ENCODE measurements at regions not wholly inside any gene's neighbourhood (a gene's known extent, or its start where the extent isn't known, plus 50 kb on each side); places are given as distances from the start of the nearest gene placed in this dataset.

DNA sequence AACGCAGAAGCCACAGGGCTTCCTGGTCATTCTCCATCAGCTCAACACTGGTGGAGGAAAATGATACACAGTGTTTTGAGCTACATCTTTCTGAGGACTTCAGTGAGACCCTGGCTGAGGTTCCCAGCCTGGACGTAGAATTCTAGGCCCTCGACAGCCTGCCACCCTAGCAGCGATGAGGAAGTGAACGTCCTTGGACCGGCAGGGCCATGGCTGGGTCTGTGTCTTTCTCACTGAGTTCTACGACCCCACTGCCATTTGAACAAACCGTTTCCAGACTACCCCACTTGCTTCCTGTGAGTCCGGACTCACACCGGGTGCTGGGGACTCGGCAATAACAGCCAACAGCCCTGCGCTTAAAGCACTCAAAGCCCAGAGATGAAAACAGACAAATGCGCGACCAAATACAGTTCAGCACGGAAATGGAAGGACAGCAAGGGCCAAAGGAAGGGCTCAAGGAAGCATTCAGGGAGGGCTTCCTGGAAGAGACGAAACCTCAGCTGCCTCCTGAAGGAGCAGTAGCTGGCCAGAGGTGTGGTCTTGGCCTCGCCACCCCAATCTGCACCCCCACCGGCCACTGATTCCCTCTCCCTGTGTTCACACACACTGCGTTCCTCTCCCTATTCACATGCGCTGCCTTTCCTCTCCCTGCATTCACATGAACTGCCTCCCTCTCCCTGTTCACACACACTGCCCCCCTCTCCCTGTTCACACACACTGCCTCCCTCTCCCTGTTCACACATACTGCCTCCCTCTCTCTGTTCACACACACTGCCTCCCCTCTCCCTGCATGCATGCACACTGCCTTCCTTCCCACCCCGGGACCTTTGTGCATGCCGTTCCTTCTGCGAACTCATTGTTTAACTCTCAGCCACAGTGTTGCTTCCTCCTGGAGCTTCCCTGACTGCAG, 136.3 kb upstream of the PRR20G start:
- no peak overlapping the region for H4K8ac ChIP-seq (ENCODE audit: low read length)
- H4K91ac ChIP-seq (ENCODE audit: low read length), result no peak overlapping the region

DNA sequence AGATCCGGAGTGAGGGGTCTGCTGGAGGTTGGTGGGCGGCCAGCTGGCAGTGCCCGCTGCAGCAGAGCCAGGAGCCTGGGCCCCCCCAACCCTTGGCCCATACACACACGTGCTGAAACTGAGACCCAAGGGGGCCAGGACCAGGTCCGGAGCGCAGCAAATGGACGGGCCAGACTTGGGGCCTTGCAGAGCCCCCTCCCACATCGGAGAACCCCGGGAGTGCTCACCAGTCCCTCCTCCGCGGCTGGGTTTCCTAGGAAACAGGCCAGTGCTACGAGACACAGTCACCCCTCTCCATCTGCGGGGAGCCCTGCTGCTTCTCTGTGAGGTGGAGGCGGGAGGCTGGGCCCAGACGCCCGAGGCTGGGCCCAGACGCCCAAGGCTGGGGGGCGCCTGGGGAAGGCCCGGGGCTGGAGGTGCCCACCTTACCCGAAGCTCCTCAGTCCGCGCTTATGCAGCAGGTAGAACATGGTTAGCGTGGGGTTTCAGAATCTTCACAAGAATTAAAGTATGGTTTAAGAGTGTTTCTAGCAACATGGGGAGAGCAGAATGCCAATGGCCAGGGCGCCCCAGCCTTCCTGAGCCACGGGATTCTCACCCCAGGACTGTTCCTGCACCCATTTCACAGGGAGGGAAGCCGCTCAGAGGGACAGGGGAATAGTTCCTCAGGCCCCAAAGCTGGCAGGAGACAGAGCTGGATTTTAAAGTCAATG, 135.0 kb upstream of the PRR20G start:
- Histone ChIP-seq H3K4ac (ENCODE audit: low read depth in 1 of 2, low read length in 2 of 2) (no peak overlapping the region), H3K36me3 (ENCODE audit: control insufficient read depth in 1 of 2, insufficient read depth in 2 of 2, low read depth in 1 of 2, low read length in 2 of 2) (no peaks in the 10 kb centered on the region), H3K27me3 (ENCODE audit: control insufficient read depth in 1 of 2, insufficient read depth in 1 of 2, low read length in 2 of 2) (peaks cover 82 to 84% of the 10 kb centered on the region in 2 experiments), H4K8ac (ENCODE audit: low read length) (no peak overlapping the region), H2BK12ac (ENCODE audit: low read length in 2 of 2) (no peak overlapping the region), H2AK5ac (ENCODE audit: low read length, severe bottlenecking) (no peak overlapping the region), H3K27ac (ENCODE audit: low read length, poor library complexity, severe bottlenecking) (no peak overlapping the region), H3K79me1 (replicated peaks; ENCODE audit: low read length, poor library complexity, severe bottlenecking) (no peaks in the 10 kb centered on the region), H2BK120ac (ENCODE audit: low read depth, low read length) (no peak overlapping the region), H2BK15ac (ENCODE audit: low read depth, poor library complexity, severe bottlenecking) (no peak overlapping the region), H3K18ac (ENCODE audit: low read depth in 1 of 2, low read length in 2 of 2) (no peak overlapping the region), H3K14ac (ENCODE audit: low read length in 2 of 2) (no peak overlapping the region), H3K4me2 (ENCODE audit: low read length, poor library complexity, severe bottlenecking) (no peak overlapping the region), H3K9ac (ENCODE audit: low read length) (no peak overlapping the region), H3K9me3 (ENCODE audit: control insufficient read depth, low read length) (no peaks in the 10 kb centered on the region), H3K4me1 (ENCODE audit: control insufficient read depth, insufficient read depth, low read depth, low read length) (no peaks in the 10 kb centered on the region), H2AFZ (ENCODE audit: low read depth, low read length) (no peak overlapping the region), H3K23ac (ENCODE audit: low read length in 2 of 2) (no peak overlapping the region), H2BK5ac (ENCODE audit: low read depth, low read length, poor library complexity, severe bottlenecking) (no peak overlapping the region), H4K91ac (ENCODE audit: low read length) (no peak overlapping the region), H3K4me3 (ENCODE audit: insufficient read depth in 1 of 2, low read depth in 1 of 2, low read length in 2 of 2) (no peak overlapping the region)
- WGBS, result 75% methylated on average over 25 of the region's 26 CpGs
- DNase-seq, result no peak

More for the DNA sequence above, 136.3 kb upstream of the PRR20G start:
- Histone ChIP-seq H2AFZ (ENCODE audit: low read depth, low read length) (no peak overlapping the region), H3K14ac (ENCODE audit: low read length in 2 of 2) (peak overlapping the region in 1 of 2 experiments; percentile 26), H3K27me3 (ENCODE audit: control insufficient read depth in 1 of 2, insufficient read depth in 1 of 2, low read length in 2 of 2) (peaks cover 78 to 92% of the 10 kb centered on the region in 2 experiments), H2AK5ac (ENCODE audit: low read length, severe bottlenecking) (no peak overlapping the region), H3K9me3 (ENCODE audit: control insufficient read depth, low read length) (no peaks in the 10 kb centered on the region), H3K36me3 (ENCODE audit: control insufficient read depth in 1 of 2, insufficient read depth in 2 of 2, low read depth in 1 of 2, low read length in 2 of 2) (no peaks in the 10 kb centered on the region), H2BK15ac (ENCODE audit: low read depth, poor library complexity, severe bottlenecking) (no peak overlapping the region), H2BK5ac (ENCODE audit: low read depth, low read length, poor library complexity, severe bottlenecking) (no peak overlapping the region), H3K4me1 (ENCODE audit: control insufficient read depth, insufficient read depth, low read depth, low read length) (no peaks in the 10 kb centered on the region), H3K4me2 (ENCODE audit: low read length, poor library complexity, severe bottlenecking) (no peak overlapping the region), H2BK12ac (ENCODE audit: low read length in 2 of 2) (no peak overlapping the region), H3K9ac (ENCODE audit: low read length) (no peak overlapping the region), H3K18ac (ENCODE audit: low read depth in 1 of 2, low read length in 2 of 2) (no peak overlapping the region), H3K27ac (ENCODE audit: low read length, poor library complexity, severe bottlenecking) (no peak overlapping the region), H3K4ac (ENCODE audit: low read depth in 1 of 2, low read length in 2 of 2) (no peak overlapping the region), H3K4me3 (ENCODE audit: insufficient read depth in 1 of 2, low read depth in 1 of 2, low read length in 2 of 2) (no peak overlapping the region), H3K23ac (ENCODE audit: low read length in 2 of 2) (no peak overlapping the region), H2BK120ac (ENCODE audit: low read depth, low read length) (no peak overlapping the region), H3K79me1 (replicated peaks; ENCODE audit: low read length, poor library complexity, severe bottlenecking) (no peaks in the 10 kb centered on the region)
- no peak for DNase-seq
- WGBS, result 77% methylated on average over 23 of the region's 23 CpGs

DNA sequence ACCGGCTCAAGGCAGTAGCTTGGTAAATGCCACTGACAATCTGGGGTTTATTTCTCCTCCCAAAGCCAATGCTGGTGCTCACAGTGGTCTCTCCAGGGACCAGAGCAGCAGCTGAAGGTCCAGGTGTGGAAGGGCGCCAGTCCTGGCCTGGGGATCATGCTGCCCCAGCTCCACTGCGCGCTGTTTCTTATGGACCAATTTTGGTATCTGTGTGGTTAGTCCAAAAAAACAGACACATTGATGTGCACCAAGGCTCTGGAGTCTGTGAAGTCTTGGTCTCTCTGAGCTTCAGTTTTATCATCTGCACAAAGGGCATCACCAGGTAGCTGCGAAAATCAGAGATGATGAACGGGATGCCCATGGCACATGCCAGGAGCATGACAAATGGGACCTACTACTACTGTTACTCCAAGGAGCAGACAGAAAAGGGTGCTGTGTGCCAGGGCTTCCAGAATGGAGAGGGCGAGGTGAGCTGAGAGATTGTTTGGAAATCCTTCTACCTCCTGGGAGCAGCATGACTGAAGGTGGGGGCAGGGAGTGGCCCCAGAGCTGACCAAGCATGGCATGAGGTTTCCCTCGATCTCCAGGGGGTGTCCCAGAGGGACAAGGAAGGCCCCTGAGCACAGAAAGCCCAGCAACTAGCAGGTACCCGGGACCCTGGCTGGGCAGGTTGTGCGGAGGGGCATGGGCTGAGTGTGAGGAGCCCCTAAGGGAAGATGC, 134.3 kb upstream of the PRR20G start:
- 77% methylated on average over 10 of the region's 10 CpGs for WGBS
- Histone ChIP-seq H4K91ac (ENCODE audit: low read length) (no peak overlapping the region), H4K8ac (ENCODE audit: low read length) (no peak overlapping the region), H3K27ac (ENCODE audit: low read length, poor library complexity, severe bottlenecking) (no peak overlapping the region), H2BK120ac (ENCODE audit: low read depth, low read length) (no peak overlapping the region), H3K36me3 (ENCODE audit: control insufficient read depth in 1 of 2, insufficient read depth in 2 of 2, low read depth in 1 of 2, low read length in 2 of 2) (no peaks in the 10 kb centered on the region), H3K79me1 (replicated peaks; ENCODE audit: low read length, poor library complexity, severe bottlenecking) (no peaks in the 10 kb centered on the region), H2BK12ac (ENCODE audit: low read length in 2 of 2) (no peak overlapping the region), H2BK15ac (ENCODE audit: low read depth, poor library complexity, severe bottlenecking) (no peak overlapping the region), H3K14ac (ENCODE audit: low read length in 2 of 2) (no peak overlapping the region), H3K4ac (ENCODE audit: low read depth in 1 of 2, low read length in 2 of 2) (no peak overlapping the region), H3K4me3 (ENCODE audit: insufficient read depth in 1 of 2, low read depth in 1 of 2, low read length in 2 of 2) (no peak overlapping the region), H3K9me3 (ENCODE audit: control insufficient read depth, low read length) (no peaks in the 10 kb centered on the region), H2AK5ac (ENCODE audit: low read length, severe bottlenecking) (no peak overlapping the region), H2BK5ac (ENCODE audit: low read depth, low read length, poor library complexity, severe bottlenecking) (no peak overlapping the region), H3K4me2 (ENCODE audit: low read length, poor library complexity, severe bottlenecking) (no peak overlapping the region), H3K23ac (ENCODE audit: low read length in 2 of 2) (no peak overlapping the region), H3K27me3 (ENCODE audit: control insufficient read depth in 1 of 2, insufficient read depth in 1 of 2, low read length in 2 of 2) (peaks cover 81 to 82% of the 10 kb centered on the region in 2 experiments), H2AFZ (ENCODE audit: low read depth, low read length) (no peak overlapping the region), H3K18ac (ENCODE audit: low read depth in 1 of 2, low read length in 2 of 2) (no peak overlapping the region), H3K9ac (ENCODE audit: low read length) (no peak overlapping the region), H3K4me1 (ENCODE audit: control insufficient read depth, insufficient read depth, low read depth, low read length) (no peaks in the 10 kb centered on the region)
- no peak for DNase-seq

DNA sequence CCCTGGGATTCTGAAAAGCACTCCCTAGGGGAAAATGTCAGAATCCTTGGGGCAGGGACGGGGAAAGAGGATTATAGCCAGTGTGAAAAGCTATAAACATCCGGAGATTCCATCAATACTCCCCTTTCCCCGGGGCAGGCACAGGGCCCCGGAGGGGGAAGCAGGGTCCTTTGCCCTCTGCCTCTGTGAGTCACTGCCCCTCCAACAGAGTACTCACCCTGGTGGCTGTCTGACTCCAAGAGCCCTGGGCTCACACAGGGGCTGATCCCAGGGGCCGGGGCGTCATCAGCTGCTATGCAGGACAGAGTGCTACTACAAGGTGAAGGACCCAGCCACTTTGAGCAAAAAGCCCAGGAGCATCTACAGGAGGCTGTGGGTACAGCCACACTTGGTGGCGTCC, 133.0 kb upstream of the PRR20G start:
- H3K4me1 ChIP-seq (ENCODE audit: control insufficient read depth, insufficient read depth, low read depth, low read length), result no peaks in the 10 kb centered on the region
- peaks cover 76 to 77% of the 10 kb centered on the region in 2 experiments for H3K27me3 ChIP-seq (ENCODE audit: control insufficient read depth in 1 of 2, insufficient read depth in 1 of 2, low read length in 2 of 2)
- no peak overlapping the region for H3K27ac ChIP-seq (ENCODE audit: low read length, poor library complexity, severe bottlenecking)
- no peak overlapping the region for H2BK15ac ChIP-seq (ENCODE audit: low read depth, poor library complexity, severe bottlenecking)
- H4K91ac ChIP-seq (ENCODE audit: low read length), result no peak overlapping the region
- no peak overlapping the region for H2BK12ac ChIP-seq (ENCODE audit: low read length in 2 of 2)
- no peak overlapping the region for H3K14ac ChIP-seq (ENCODE audit: low read length in 2 of 2)
- no peak overlapping the region for H3K9ac ChIP-seq (ENCODE audit: low read length)
- no peaks in the 10 kb centered on the region for H3K9me3 ChIP-seq (ENCODE audit: control insufficient read depth, low read length)
- no peak overlapping the region for H3K23ac ChIP-seq (ENCODE audit: low read length in 2 of 2)
- no peaks in the 10 kb centered on the region for H3K36me3 ChIP-seq (ENCODE audit: control insufficient read depth in 1 of 2, insufficient read depth in 2 of 2, low read depth in 1 of 2, low read length in 2 of 2)
- 49% methylated on average over 7 of the region's 7 CpGs for WGBS
- H3K18ac ChIP-seq (ENCODE audit: low read depth in 1 of 2, low read length in 2 of 2), result no peak overlapping the region
- H3K4ac ChIP-seq (ENCODE audit: low read depth in 1 of 2, low read length in 2 of 2), result no peak overlapping the region
- H2BK120ac ChIP-seq (ENCODE audit: low read depth, low read length), result no peak overlapping the region
- DNase-seq, result no peak
- no peak overlapping the region for H2AK5ac ChIP-seq (ENCODE audit: low read length, severe bottlenecking)
- H2AFZ ChIP-seq (ENCODE audit: low read depth, low read length), result no peak overlapping the region
- no peak overlapping the region for H3K4me2 ChIP-seq (ENCODE audit: low read length, poor library complexity, severe bottlenecking)
- no peak overlapping the region for H4K8ac ChIP-seq (ENCODE audit: low read length)
- no peak overlapping the region for H2BK5ac ChIP-seq (ENCODE audit: low read depth, low read length, poor library complexity, severe bottlenecking)
- H3K4me3 ChIP-seq (ENCODE audit: insufficient read depth in 1 of 2, low read depth in 1 of 2, low read length in 2 of 2), result no peak overlapping the region
- H3K79me1 ChIP-seq (replicated peaks; ENCODE audit: low read length, poor library complexity, severe bottlenecking), result no peaks in the 10 kb centered on the region
